ENCODE measurements at regions not wholly inside any gene's neighbourhood (a gene's known extent, or its start where the extent isn't known, plus 50 kb on each side); places are given as distances from the start of the nearest gene placed in this dataset.
"Not testable (repeated sequence)": the region's sequence is repeated elsewhere in the genome, so short reads cannot be mapped to it uniquely, and the experiment has no call there.

DNA sequence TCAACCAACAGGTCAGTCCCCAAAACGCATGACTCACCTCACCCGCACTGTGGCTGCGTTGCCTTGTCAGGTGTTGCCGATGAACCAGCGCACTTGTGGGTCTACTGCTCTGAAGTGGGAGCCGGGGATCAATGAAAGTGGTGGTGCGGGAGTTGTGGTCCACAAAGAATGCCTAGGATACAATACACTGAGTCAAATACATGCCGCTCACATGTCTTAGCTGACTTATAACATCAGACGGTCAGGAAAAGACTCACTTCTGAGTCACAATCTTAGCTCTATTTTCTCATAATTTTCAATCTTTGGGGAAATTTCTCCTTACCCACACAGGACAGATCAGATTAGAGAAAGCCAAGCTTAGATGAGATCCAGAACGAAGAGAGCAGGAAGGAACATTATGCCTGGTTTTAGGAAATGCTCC, 107.1 kb upstream of the STK17B start:
- no peak for DNase-seq (ENCODE audit: low read depth)

DNA sequence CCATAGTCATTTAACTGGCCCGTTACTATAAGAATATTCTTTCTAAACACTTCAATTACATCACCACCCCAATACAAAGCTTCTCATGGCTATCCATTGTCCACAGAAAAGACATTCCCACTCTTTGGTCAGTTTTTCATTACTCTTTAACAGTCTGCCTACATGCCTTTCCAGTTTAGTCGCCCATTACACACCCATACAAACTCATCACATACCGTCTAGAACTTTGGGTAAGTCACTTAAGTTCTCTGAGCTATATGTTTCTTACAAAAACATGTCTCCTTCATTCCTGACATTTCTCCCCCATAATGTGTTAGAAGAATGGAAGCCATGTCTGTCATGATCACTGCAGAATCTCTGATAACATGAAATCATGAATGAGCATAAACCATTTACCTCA, 108.2 kb upstream of the STK17B start:
- no peak for DNase-seq (ENCODE audit: low read depth)

- DNase-seq (ENCODE audit: low read depth): no peak
These were observed 112.9 kb upstream of the STK17B start for GRCh38 chr2:196284144-196284844.

GRCh38 chr2:196284866-196285557, 113.6 kb upstream of the STK17B start:
- DNase-seq (ENCODE audit: low read depth): no peak

- no peak for DNase-seq (ENCODE audit: low read depth)
These were observed 115.4 kb upstream of the STK17B start for GRCh38 chr2:196286821-196287220.

GRCh38 chr2:196287523-196287922, 116.1 kb upstream of the STK17B start:
- DNase-seq (ENCODE audit: low read depth): no peak

- DNase-seq (ENCODE audit: low read depth): no peak
These were observed 116.7 kb upstream of the STK17B start for GRCh38 chr2:196288006-196288538.

DNA sequence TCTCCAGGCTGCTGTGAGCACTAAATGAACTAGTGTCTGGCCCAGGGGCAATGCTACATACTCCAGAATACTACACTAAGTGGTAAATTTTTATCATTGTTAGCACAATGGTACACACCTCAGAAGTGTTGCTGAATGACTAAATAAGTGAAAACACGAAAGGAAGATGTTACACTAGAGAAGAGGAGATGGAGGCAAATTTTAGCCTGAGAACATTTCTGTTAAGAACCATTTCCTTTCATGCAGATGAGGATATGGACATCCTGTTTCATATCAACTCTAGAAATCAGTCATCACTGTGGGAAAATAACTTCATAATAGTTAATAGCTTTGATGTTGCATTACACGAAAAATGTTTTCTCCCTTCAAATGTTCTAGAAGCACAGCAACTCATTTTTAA, 117.6 kb upstream of the STK17B start:
- DNase-seq (ENCODE audit: low read depth): no peak

- DNase-seq (ENCODE audit: low read depth): no peak
These were observed 118.8 kb upstream of the STK17B start for GRCh38 chr2:196290136-196290535.

DNA sequence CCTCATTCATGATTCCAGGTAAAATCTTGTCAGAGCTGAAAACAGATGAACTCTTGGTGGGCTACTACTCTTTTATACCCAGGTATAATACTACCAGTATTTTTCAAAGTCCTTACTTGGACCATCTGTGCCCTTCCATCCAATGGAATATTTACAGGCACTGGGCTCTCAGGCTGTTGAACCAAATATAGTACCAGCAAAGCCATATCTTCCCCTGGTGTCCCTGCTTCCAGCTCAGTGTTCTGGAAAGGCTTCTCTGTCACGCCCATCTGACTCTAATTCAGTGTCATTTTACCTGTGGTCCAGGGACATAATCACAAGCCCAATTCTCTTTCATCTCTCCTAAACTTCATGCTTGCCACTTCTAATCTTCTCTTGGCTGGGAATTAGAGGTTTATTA, 119.2 kb upstream of the STK17B start:
- DNase-seq (ENCODE audit: low read depth): no peak

DNA sequence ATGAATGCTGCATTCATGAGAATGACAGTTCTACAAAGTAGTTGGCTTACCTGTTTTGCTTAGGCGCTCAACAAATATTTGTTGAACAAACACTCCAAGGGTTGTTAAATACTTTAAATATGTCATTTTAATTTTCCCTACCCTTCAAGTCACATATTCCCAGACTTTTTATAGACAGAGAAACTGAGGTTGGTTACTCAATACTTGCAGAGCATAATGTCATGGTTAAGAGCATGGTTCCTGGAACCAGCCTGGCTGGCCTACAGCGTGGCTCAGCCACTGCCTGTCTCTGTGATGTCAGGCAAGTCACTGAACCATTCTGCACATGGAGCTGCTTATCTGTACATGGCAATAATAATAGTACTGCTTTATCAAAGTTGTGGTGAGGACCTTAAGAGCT, 120.0 kb upstream of the STK17B start:
- DNase-seq (ENCODE audit: low read depth): no peak

DNA sequence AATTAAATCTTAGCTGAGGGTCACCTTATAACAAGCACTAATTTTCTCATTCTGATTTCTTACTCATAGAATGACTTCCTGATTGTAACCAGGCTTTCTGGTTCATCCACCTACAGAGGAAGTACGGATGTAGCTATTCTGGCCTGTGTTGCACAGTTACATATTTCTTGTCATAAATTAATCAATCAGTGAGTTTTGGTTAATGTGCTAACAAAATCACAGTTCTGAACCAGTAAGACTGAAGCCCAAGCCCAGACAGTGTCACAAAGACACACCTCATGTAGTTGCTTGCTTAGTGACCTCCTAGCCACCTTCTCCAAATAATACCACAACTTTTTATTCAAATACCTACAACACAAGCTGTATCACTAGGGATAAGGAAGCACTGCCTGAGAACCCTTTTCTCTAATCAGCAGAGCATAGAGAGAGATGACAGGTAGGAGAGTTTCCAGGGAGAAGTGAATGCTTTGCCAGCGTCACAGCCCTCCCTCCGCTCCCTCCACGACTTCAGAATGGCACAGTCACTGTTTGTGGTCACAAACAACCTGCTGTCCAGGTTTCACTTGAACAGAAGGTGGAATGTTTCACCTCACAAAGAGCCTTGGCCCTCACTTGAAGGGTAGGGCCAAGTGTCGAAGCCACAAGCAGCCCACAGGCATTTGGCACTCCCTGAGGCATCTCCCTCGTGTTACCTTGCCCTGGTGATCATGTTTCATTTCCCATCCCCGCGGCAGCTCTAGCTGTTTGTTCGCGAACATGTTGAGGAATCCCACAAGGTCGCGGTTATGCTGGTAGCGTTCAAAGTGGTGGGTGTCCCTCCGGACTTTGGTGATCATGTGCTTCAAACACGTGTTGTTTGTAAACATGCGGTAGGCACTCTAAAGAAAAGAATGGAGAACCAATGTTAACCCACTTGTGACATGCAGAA, 120.8 kb upstream of the STK17B start:
- no peak for DNase-seq (ENCODE audit: low read depth)

DNA sequence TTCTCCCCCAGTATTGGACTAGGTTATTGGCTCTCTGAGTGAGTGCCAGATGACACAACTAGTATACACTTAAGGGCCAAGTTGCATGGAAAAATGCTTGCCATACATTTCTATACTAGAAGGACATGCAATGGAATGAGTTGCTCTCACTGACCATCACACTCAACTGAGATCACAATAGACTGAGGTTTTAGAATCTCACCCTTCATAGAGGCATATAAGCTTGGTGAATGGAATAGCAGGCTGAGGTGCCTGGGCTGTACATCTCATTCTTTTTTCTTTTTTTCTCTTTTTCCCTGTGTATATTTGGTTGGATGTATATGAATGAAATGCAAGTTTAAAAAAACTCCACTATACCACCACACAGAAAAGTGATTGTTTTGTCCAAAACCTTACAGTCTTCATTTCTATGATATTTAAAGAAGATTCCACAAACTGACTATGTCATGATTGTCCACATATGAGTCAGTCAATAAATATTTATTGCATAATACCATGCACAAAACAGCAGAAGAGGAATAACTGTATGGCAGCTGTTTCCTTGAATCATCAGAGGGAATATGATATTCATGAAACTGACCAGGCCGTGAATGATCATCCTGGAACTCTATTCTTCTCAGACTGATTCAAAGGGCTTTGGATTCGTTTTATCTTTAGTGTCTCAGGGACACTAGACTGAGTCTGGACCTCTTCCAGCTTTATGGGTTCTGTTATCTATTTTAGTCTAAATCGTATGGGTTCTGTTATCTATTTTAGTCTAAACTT, 122.6 kb upstream of the STK17B start:
- no peak for DNase-seq (ENCODE audit: low read depth)

GRCh38 chr2:196294516-196294909, 123.1 kb upstream of the STK17B start:
- no peak for DNase-seq (ENCODE audit: low read depth)

DNA sequence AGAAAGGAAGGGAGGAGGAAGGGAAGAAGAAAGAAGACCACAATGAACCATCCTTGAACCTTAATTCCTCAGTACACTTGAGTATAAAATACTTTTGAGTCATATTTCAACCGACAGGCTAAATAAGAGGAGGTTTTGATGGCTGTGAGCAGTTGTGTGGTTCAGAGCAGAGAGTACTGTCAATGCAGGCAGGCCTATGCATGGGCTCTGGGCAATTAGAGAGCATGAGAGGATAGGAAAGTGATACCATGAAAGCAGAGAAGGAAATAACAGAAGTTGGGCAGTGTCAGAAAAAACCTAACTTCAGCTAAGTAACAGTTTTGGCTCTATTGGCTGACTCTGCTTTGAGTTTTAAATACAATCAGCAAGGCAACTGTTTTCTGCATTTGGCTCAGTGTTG, 123.6 kb upstream of the STK17B start:
- no peak for DNase-seq (ENCODE audit: low read depth)

- DNase-seq (ENCODE audit: low read depth): not testable (repeated sequence)
These were observed 126.8 kb upstream of the STK17B start for GRCh38 chr2:196298106-196298723.

GRCh38 chr2:196307775-196308305, 136.5 kb upstream of the STK17B start:
- no peak for DNase-seq (ENCODE audit: low read depth)

DNA sequence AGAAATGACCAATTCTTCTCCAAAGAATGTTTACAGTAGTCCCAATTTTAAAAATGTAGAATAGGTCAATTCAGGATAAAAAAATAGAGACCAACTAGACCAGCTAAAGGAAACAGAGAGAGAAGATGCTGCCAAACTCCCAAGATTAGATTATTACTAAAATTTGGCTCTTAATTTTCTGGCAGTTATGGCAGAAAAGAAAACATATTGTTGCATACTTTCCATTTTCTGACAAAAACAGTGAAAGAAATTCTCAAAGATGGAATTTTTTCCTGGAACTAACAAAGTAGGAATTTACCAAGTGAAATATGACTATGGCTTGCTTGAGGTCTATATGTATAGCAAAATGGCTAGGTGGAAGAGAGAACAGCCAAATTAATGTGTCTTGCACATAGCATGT, 138.3 kb upstream of the STK17B start:
- no peak for DNase-seq (ENCODE audit: low read depth)

DNA sequence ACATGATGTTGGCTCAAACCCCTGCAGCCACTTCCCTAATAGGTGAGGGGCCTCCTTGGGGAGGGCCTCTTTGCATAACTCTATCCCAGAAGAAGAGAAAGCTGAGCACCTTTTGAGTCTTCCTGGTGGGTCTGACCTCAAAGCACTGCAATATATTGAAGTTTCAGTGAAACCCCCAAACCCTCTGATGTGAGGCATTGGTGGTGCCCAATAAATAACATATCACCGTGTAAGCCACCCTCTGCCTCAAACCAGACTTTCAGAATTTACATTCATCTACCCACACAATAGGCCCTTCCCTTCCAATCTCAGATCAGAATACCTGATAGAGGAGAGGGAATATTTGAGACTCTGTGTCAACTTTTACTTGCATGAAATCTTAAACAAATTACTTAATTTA, 142.8 kb upstream of the STK17B start:
- DNase-seq (ENCODE audit: low read depth): no peak

- DNase-seq (ENCODE audit: low read depth): no peak
These were observed 143.4 kb upstream of the STK17B start for GRCh38 chr2:196314780-196315179.
